Caco-2 (cell line): ENCODE measurements at regions not wholly inside any gene's neighbourhood (a gene's known extent, or its start where the extent isn't known, plus 50 kb on each side); places are given as distances from the start of the nearest gene placed in this dataset.

Experiments used
- BruUV-seq: library from RNA; stranded (reverse); fragments of 400-500 nt; replicated peaks from 2 replicates; lab custom pipeline; 2021; lab: Mats Ljungman, UMichigan
- CTCF ChIA-PET: fragments of 300-600 bp; sonication (Branson Sonifier 250); formaldehyde crosslinking; loops from one replicate; lab custom pipeline; 2022; ENCODE audit warnings: antibody characterized with exemption; lab: Charles Lee
- POLR2A ChIA-PET: fragments of 300-600 bp; sonication (Branson Sonifier 250); formaldehyde crosslinking; loops from one replicate; lab custom pipeline; 2022; ENCODE audit warnings: antibody characterized with exemption; lab: Charles Lee
- DNase-seq, 2 experiments: peaks; one replicate each; pipeline versions ENCODE4 v3.0.0 to v3.0.0-alpha.2; 2020 to 2022
- H3K27me3 ChIP-seq: replicated peaks from 2 replicates; pipeline ENCODE4 v1.6.0; 2011; ENCODE audit warnings: low read length; ENCODE audit not compliant: control insufficient read depth, insufficient read depth
- H3K36me3 ChIP-seq: 2 replicates; pipeline ENCODE4 v1.5.1; 2011; ENCODE audit warnings: low read length; ENCODE audit not compliant: control insufficient read depth, insufficient read depth
- H3K4me1 ChIP-seq: fragments of 250-450 bp; sonication (Bioruptor Pico); 2 replicates; pipeline ENCODE4 v1.5.1; 2020; ENCODE audit warnings: mild to moderate bottlenecking
- H3K4me3 ChIP-seq: 2 replicates; pipeline ENCODE4 v1.5.1; 2011; ENCODE audit warnings: low read depth, mild to moderate bottlenecking, control low read depth, low read length
- H3K9me3 ChIP-seq: fragments of 250-450 bp; sonication (Bioruptor Pico); 2 replicates; pipeline ENCODE4 v1.5.1; 2020; ENCODE audit warnings: mild to moderate bottlenecking, moderate library complexity
- H3K27ac Mint-ChIP-seq: one replicate; pipeline ENCODE4 v1.8.0; 2022; ENCODE audit warnings: mixed read lengths; ENCODE audit not compliant: unreplicated experiment
- H3K27me3 Mint-ChIP-seq: one replicate; pipeline ENCODE4 v1.8.0; 2022; ENCODE audit warnings: mixed read lengths; ENCODE audit not compliant: insufficient read depth, unreplicated experiment
- H3K36me3 Mint-ChIP-seq: one replicate; pipeline ENCODE4 v1.8.0; 2022; ENCODE audit warnings: mild to moderate bottlenecking, mixed read lengths; ENCODE audit not compliant: insufficient read depth, unreplicated experiment
- H3K4me1 Mint-ChIP-seq: one replicate; pipeline ENCODE4 v1.8.0; 2022; ENCODE audit warnings: low read depth, mixed read lengths; ENCODE audit not compliant: unreplicated experiment
- H3K4me3 Mint-ChIP-seq: one replicate; pipeline ENCODE4 v1.8.0; 2022; ENCODE audit warnings: mild to moderate bottlenecking, moderate library complexity, mixed read lengths; ENCODE audit not compliant: unreplicated experiment
- H3K9me3 Mint-ChIP-seq: one replicate; pipeline ENCODE4 v1.8.0; 2022; ENCODE audit warnings: mixed read lengths; ENCODE audit not compliant: unreplicated experiment
- intact Hi-C: fragments of 100-400 bp; cut with micrococcal nuclease; formaldehyde crosslinking; loops from one replicate; pipeline ENCODE4 v1.10.0; 2022; ENCODE audit not compliant: unreplicated experiment
- TF ChIP-seq, protein P1 (sequence below), 2 experiments: fragments of 200-600 bp in 1 of 2; IDR thresholded peaks; 1 replicate in 1 of 2; 2 replicates in 1 of 2; pipeline versions ENCODE4 v1.5.1 to v1.8.0; 2011 to 2022; ENCODE audit warnings: antibody characterized with exemption in 1 of 2, control low read depth in 1 of 2, inconsistent platforms in 1 of 2, low read depth in 1 of 2, low read length in 1 of 2, mild to moderate bottlenecking in 1 of 2, moderate library complexity in 1 of 2; ENCODE audit not compliant: insufficient read depth in 1 of 2, severe bottlenecking in 1 of 2, unreplicated experiment in 1 of 2

- CTCF ChIA-PET: no interaction called here
Measured at GRCh38 chr20:11053310-11053709, 379.5 kb upstream of the JAG1 start.

GRCh38 chr20:11054266-11054993, 380.6 kb upstream of the JAG1 start:
- H3K4me3 Mint-ChIP-seq: no peak overlapping the region
- no peak for DNase-seq
- intact Hi-C loops: no loop called here
- no peaks in the 10 kb centered on the region for H3K4me1 Mint-ChIP-seq
- no TSS peak for BruUV-seq
- Histone ChIP-seq H3K36me3 (no peaks in the 10 kb centered on the region), H3K4me1 (no peaks in the 10 kb centered on the region), H3K9me3 (no peaks in the 10 kb centered on the region), H3K27me3 (no peaks in the 10 kb centered on the region), H3K4me3 (no peak overlapping the region)
- POLR2A ChIA-PET: no interaction called here
- no peak overlapping the region for H3K27ac Mint-ChIP-seq
- CTCF ChIA-PET: no interaction called here
- H3K36me3 Mint-ChIP-seq: no peaks in the 10 kb centered on the region
- no peaks in the 10 kb centered on the region for H3K27me3 Mint-ChIP-seq
- TF ChIP-seq, protein P1, sequence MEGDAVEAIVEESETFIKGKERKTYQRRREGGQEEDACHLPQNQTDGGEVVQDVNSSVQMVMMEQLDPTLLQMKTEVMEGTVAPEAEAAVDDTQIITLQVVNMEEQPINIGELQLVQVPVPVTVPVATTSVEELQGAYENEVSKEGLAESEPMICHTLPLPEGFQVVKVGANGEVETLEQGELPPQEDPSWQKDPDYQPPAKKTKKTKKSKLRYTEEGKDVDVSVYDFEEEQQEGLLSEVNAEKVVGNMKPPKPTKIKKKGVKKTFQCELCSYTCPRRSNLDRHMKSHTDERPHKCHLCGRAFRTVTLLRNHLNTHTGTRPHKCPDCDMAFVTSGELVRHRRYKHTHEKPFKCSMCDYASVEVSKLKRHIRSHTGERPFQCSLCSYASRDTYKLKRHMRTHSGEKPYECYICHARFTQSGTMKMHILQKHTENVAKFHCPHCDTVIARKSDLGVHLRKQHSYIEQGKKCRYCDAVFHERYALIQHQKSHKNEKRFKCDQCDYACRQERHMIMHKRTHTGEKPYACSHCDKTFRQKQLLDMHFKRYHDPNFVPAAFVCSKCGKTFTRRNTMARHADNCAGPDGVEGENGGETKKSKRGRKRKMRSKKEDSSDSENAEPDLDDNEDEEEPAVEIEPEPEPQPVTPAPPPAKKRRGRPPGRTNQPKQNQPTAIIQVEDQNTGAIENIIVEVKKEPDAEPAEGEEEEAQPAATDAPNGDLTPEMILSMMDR (IDR thresholded peaks at IDR 0.05; ENCODE audit: insufficient read depth in 1 of 2, low read depth in 1 of 2, low read length in 1 of 2, severe bottlenecking in 1 of 2, unreplicated experiment in 1 of 2): no peak
- H3K9me3 Mint-ChIP-seq: peaks cover 10% of the 10 kb centered on the region

More at GRCh38 chr20:11053310-11053709, 379.5 kb upstream of the JAG1 start:
- POLR2A ChIA-PET: no interaction called here
- DNase-seq: no peak
- H3K9me3 ChIP-seq: no peaks in the 10 kb centered on the region
- intact Hi-C loops: no loop called here
- no peaks in the 10 kb centered on the region for H3K27me3 ChIP-seq
- Mint-ChIP-seq H3K36me3 (no peaks in the 10 kb centered on the region), H3K27me3 (no peaks in the 10 kb centered on the region), H3K9me3 (peaks cover 10% of the 10 kb centered on the region), H3K27ac (no peak overlapping the region), H3K4me3 (no peak overlapping the region), H3K4me1 (no peaks in the 10 kb centered on the region)
- H3K36me3 ChIP-seq: no peaks in the 10 kb centered on the region
- no peaks in the 10 kb centered on the region for H3K4me1 ChIP-seq
- no peak overlapping the region for H3K4me3 ChIP-seq
- TF ChIP-seq, protein P1 (IDR thresholded peaks at IDR 0.05; ENCODE audit: insufficient read depth in 1 of 2, low read depth in 1 of 2, low read length in 1 of 2, severe bottlenecking in 1 of 2, unreplicated experiment in 1 of 2): no peak
- no TSS peak for BruUV-seq

DNA sequence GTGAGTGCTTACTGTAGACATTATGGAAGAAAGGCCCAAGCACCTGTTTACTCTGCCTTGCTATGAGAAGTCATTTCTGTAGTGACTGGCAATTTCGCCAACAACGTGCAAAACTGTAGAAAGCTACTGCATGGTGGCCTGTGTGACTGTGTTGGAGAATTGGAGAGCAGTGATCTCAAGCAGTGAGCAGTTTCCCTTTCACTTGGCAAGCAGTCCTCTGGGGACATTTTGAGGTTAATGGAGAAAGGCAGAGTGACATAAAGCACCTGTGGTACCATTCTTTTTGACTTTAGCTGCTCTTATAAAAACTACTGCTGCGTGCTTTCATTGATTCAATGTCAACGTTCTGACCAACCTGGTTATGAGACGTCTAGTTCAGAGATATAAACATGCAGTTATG, 382.6 kb upstream of the JAG1 start:
- no peaks in the 10 kb centered on the region for H3K36me3 ChIP-seq
- H3K9me3 Mint-ChIP-seq: peaks cover 10% of the 10 kb centered on the region
- H3K27me3 ChIP-seq: no peaks in the 10 kb centered on the region
- H3K27ac Mint-ChIP-seq: no peak overlapping the region
- no peak for DNase-seq
- no peaks in the 10 kb centered on the region for H3K4me1 ChIP-seq
- H3K9me3 ChIP-seq: no peaks in the 10 kb centered on the region
- ChIA-PET POLR2A (no interaction called here), CTCF (no interaction called here)
- no peaks in the 10 kb centered on the region for H3K4me1 Mint-ChIP-seq
- TF ChIP-seq, protein P1 (IDR thresholded peaks at IDR 0.05; ENCODE audit: insufficient read depth in 1 of 2, low read depth in 1 of 2, low read length in 1 of 2, severe bottlenecking in 1 of 2, unreplicated experiment in 1 of 2): no peak
- H3K4me3 ChIP-seq: no peak overlapping the region
- no peaks in the 10 kb centered on the region for H3K27me3 Mint-ChIP-seq
- H3K4me3 Mint-ChIP-seq: no peak overlapping the region
- intact Hi-C loops: no loop called here
- no TSS peak for BruUV-seq
- no peaks in the 10 kb centered on the region for H3K36me3 Mint-ChIP-seq
